Right forelimb (tissue), 1 donor: ENCODE measurements at regions not wholly inside any gene's neighbourhood (a gene's known extent, or its start where the extent isn't known, plus 50 kb on each side); places are given as distances from the start of the nearest gene placed in this dataset.
"Not testable (repeated sequence)": the region's sequence is repeated elsewhere in the genome, so short reads cannot be mapped to it uniquely, and the experiment has no call there.

Source experiments
- DNase-seq: peaks from one replicate; pipeline ENCODE4 v3.0.0-alpha.2; 2018

DNA sequence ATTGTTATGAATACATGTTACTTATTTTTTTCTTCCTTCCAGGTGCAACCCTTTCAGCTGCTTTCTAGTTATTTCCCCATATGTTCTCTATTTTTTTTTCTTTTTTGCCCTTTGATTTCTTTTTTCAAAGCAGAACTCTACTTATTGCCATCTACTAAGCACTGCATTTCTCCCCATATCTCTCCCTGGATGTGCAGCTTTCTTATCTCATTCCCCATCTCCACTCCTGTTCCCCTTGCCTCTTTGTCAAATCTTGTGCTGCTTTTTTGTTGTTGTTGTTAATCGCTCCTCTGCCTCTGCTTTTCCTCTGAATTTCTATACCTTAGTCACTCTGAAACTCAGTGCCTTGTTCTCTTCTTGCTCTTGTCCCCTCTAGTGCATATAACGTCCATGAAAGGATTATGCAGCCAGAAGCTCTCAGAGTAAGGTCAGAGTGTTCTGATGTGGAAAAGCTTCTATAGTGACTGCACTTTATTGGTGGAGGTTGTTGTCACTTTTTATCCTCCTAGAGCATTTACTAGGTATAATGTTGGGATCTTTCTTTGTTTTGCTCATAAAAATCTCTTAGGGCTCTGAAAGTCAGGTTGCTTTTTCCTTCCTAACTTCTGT, 51.1 kb upstream of the JADE1 start:
- no peak for DNase-seq

GRCh38 chr4:128757712-128758111, 51.8 kb upstream of the JADE1 start:
- peak; percentile 43 for DNase-seq

GRCh38 chr4:128751354-128751753, 58.1 kb upstream of the JADE1 start:
- DNase-seq = no peak

- DNase-seq = not testable (repeated sequence)
These were observed 67.8 kb upstream of the JADE1 start for GRCh38 chr4:128741748-128742147.

DNA sequence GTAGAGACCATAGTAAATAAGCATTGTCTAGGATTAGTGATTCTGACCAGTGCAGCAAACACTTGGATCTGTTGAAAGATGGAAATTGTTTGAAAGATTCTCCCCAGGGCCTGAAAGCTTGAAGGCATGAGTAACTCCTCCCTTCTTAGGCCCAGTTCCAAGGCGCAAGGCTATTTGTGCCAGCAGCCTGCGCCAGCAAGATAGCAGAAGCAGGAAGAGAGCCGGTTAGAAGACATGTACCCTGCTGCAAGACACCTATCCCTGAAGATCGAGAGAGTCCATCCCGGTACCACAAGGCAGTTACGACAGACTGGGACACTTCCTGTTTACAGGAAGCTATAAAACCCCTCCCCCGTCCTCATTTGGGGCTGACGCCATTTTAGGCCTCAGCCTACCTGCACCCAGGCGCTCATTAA, 72.4 kb upstream of the JADE1 start:
- no peak for DNase-seq

- DNase-seq = no peak
These were observed 73.8 kb upstream of the JADE1 start for GRCh38 chr4:128735714-128736113.

DNA sequence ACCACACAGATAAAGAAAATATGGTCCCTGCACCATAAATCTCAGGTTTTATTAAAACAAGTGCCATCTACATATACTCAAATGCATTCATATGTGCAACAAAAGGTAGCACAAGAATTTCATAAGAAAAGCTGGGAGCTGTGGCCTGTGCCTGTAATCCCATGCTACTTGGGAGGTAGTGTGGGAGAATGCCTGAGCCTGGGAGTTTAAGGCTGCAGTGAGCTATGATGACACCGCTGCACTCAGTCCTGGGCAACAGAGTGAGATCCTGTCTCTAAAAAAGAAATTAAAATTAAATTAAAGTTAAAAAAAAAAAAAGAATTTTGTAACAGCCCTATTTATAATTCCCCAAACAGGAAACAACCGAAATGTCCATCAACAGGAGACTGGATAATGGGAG, 81.3 kb upstream of the JADE1 start:
- no peak for DNase-seq

DNA sequence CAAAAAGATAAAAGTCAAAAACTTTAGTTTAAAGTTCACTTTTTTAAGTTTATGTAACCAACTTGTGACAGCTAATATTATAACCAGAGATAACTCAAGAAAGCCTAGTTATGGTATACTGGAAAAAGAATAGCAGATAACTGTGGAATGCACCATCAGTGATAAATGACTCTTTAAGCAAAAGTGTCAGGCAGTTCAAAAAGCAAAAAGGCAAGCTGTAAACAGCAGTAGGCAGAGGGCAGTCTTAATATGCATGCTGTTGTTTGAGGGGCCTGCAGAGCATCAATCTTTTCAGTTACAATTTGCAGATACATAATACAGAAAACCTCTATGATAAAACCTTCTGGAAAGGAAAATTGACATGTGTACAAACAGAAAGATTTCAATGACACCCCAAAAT, 81.8 kb upstream of the JADE1 start:
- no peak for DNase-seq

- DNase-seq = no peak
These were observed 84.0 kb upstream of the JADE1 start for GRCh38 chr4:128725405-128726055.

DNA sequence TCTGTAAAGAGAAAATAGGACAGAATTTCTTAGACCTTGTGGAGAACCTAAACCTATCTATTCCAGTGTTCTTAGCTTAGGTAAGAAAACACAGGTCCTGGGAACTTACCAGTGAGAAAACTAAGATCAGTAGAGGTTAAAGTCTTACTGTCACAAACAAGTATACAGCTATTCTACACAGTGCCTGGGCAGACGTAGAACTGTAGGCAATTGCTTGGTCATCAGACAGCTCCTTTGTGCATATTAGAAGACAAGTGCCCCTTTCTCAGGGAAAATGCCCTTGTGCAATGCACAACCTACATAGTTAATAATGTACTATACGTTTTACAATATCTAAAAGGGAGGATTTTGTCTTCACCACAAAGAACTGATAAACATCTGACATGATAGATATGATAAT, 86.6 kb upstream of the JADE1 start:
- no peak for DNase-seq

DNA sequence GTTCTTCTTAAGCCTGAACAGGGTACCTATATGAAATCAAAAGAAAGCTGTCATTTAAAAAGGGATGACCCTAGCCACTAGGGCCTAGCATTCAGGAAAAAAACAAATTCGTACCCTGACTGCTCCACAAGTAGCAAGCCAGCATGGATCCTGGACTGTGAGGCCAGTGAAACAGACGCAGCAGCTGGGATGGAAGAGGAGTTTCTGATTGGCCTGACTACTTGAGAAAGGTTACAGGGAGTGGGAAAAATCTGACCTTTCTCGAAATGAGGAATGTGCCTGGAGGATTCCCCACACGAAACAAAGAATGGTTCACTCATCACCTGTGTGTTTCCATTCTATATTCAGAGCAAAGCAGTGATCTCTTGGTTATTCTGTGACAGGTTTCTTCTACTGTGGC, 87.6 kb upstream of the JADE1 start:
- no peak for DNase-seq

GRCh38 chr4:128720270-128720669, 89.2 kb upstream of the JADE1 start:
- no peak for DNase-seq

DNA sequence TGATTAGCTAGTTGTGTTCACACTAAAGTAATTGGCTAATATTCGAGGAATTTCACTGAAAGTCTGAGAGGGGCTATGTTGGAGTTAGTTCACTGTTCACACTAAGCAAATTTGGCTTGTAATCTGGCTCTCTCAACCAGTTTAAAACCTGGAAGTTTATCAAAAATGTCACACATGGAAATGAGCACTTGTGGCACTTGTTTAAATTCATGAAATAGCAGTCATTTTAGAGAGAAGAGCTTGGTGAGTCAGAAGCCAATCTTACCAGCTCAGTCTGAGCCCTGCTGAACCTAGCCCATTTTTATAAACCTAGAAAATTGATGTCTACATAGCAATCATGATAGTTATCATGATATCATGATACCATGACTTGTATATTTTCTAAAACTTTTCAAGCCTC, 90.7 kb upstream of the JADE1 start:
- no peak for DNase-seq

DNA sequence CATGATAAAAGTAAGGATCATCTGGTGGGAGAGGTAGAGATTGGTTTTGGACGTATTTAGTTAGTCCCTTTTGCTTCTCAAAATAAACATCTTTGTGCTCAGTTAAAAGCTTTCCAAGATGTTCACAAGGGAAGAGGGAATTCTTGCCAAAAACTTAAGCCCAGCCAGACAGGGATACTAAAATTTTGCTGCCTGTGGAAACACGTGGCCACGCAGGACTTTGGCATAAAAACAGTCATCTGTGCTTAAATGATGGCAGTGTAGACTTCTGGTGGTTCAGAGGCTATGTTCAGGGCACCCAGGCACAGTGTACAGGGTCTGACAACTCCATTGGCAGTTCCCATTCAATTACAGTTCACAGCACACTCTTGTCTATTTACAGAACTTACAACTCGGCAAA, 93.2 kb upstream of the JADE1 start:
- no peak for DNase-seq

- no peak for DNase-seq
These were observed 93.9 kb upstream of the JADE1 start for GRCh38 chr4:128715616-128716015.

- DNase-seq = no peak
These were observed 98.1 kb upstream of the JADE1 start for GRCh38 chr4:128711361-128711760.

GRCh38 chr4:128709268-128709667, 100.2 kb upstream of the JADE1 start:
- DNase-seq = no peak

DNA sequence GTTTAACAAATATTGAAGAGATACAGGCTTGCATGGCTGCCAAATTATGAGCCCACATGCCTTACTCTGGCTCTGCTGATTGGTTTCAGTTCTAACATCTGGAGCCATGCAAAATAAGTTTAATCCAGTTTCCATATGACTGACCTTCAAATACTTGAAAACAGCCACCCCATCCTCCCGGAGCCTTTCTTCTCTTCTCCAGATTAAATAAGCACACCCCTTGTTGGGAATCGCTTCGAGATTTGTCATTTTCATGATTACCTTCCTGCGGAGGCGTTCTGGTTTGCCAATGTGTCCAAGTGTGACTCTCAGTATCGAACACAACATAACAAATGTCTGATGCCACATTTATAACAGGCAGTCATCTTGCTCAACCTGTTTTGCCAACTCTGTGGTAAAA, 101.6 kb upstream of the JADE1 start:
- DNase-seq = no peak

DNA sequence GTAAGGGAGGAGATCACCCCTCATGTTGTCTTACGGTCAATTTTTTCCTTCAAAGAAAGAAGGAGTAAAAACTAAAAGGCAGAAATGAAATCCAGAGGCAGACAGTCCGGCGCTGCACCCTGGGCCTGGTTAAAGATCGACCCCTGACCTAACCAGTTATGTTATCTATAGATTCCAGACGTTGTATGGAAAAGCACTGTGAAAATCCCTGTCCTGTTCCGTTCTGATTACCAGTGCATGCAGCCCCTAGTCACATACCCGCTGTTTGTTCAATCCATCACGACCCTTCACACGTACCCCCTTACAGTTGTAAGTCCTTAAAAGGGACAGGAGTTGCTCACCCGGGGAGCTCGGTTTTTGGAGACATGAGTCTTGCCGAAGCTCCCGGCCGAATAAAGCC, 105.6 kb upstream of the JADE1 start:
- no peak for DNase-seq

- DNase-seq = no peak
These were observed 108.7 kb upstream of the JADE1 start for GRCh38 chr4:128700659-128701350.

GRCh38 chr4:128698386-128698785, 111.1 kb upstream of the JADE1 start:
- DNase-seq = no peak

DNA sequence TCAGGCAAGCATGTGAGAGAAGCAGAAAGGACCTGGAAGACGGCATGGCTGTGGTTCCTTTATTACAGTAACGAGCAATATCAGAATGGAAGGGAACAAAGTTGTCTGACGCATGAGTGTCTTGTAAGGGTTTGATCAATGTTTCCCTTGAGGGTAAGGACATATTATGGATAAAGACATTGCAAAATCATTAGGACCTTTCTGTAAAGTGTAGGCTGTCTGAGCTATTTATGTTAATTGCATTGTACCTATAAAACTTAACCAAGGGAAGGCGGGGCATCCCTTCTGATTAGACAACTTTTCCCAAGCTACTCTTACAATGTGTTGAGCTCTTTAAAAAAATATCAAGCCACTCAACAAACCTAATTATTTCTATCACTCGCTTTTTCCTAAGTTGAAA, 112.2 kb upstream of the JADE1 start:
- no peak for DNase-seq

GRCh38 chr4:128690011-128690410, 119.5 kb upstream of the JADE1 start:
- DNase-seq = no peak

GRCh38 chr4:128688846-128689437, 120.6 kb upstream of the JADE1 start:
- DNase-seq = no peak
